RWPE1 (cell line): ENCODE measurements at regions not wholly inside any gene's neighbourhood (a gene's known extent, or its start where the extent isn't known, plus 50 kb on each side); places are given as distances from the start of the nearest gene placed in this dataset.

Experiments used
- CTCF ChIA-PET: fragments of 350-600 bp; sonication (Branson Sonifier 250); formaldehyde crosslinking; extraction: SDS; loops from one replicate; lab custom pipeline; 2021; lab: Yijun Ruan, JAX
- POLR2A ChIA-PET: fragments of 400-600 bp; formaldehyde crosslinking; extraction: SDS; loops from one replicate; lab custom pipeline; 2020; ENCODE audit warnings: antibody characterized with exemption; ENCODE audit not compliant: low non-redundant PET; lab: Yijun Ruan, JAX
- DNase-seq: peaks from one replicate; pipeline ENCODE4 v3.0.0; 2012; ENCODE audit warnings: low spot score
- H3K27ac ChIP-seq: fragments of 450-650 bp; 2 replicates; pipeline ENCODE4 v1.5.1; 2017
- CTCF ChIP-seq: fragments of 450-650 bp; conservative IDR thresholded peaks from 2 replicates; pipeline ENCODE4 v1.5.1; 2017; ENCODE audit warnings: low read depth, mild to moderate bottlenecking

GRCh38 chr1:38539931-38540330, 319.6 kb downstream of the RRAGC start:
- no peak overlapping the region for H3K27ac ChIP-seq
- no peak for TF ChIP-seq CTCF
- ChIA-PET POLR2A (no interaction called here), CTCF (no interaction called here)
- no peak for DNase-seq

GRCh38 chr1:38538834-38539233, 320.7 kb downstream of the RRAGC start:
- CTCF ChIA-PET, result interaction anchor here (1.1 kb wide), 1 partner anchor 280 kb away, joined by 4 read pairs; no protein-coding TSS in a partner anchor
- H3K27ac ChIP-seq, result no peak overlapping the region
- no peak for DNase-seq
- no peak for TF ChIP-seq CTCF
- POLR2A ChIA-PET, result no interaction called here

- ChIA-PET CTCF (no interaction called here), POLR2A (no interaction called here)
- H3K27ac ChIP-seq, result no peak overlapping the region
- TF ChIP-seq CTCF, result no peak
- no peak for DNase-seq
These were observed 323.5 kb downstream of the RRAGC start for GRCh38 chr1:38536089-38536488.

GRCh38 chr1:38534473-38534823, 325.1 kb downstream of the RRAGC start:
- POLR2A ChIA-PET, result no interaction called here
- H3K27ac ChIP-seq, result no peak overlapping the region
- CTCF ChIA-PET, result interaction anchor here (0.6 to 0.8 kb wide), 2 partner anchors 34 to 135 kb away, joined by 3 read pairs; no protein-coding TSS in a partner anchor
- no peak for DNase-seq
- TF ChIP-seq CTCF, result no peak

GRCh38 chr1:38533772-38534472, 325.6 kb downstream of the RRAGC start:
- no peak for DNase-seq
- ChIA-PET POLR2A (no interaction called here), CTCF (interaction anchor here (0.6 kb wide), 1 partner anchor 34 kb away, joined by 3 read pairs; no protein-coding TSS in a partner anchor)
- TF ChIP-seq CTCF, result no peak
- H3K27ac ChIP-seq, result no peak overlapping the region

GRCh38 chr1:38530957-38531356, 328.6 kb downstream of the RRAGC start:
- ChIA-PET CTCF (no interaction called here), POLR2A (no interaction called here)
- no peak for TF ChIP-seq CTCF
- H3K27ac ChIP-seq, result no peak overlapping the region
- no peak for DNase-seq
